ENCODE measurements at regions not wholly inside any gene's neighbourhood (a gene's known extent, or its start where the extent isn't known, plus 50 kb on each side); places are given as distances from the start of the nearest gene placed in this dataset.

DNA sequence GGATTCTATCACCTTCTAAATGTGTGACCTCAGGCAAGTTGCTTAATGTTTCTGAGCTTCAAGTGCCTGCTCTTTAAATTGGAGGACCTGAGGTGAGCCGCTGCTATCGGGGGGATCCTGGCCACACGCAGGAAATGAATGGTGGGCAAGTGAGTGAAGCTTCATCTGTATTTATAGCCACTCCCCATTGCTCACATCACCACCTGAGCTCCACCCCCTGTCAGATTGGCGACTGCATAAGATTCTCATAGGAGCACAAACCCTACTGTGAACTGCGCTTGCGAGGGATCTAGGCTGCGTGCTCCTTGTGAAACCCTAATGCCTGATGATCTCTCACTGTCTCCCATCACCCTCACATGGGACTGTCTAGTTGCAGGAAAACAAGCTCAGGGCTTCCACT lies 158.6 kb upstream of the CCND2 start:
- Mint-ChIP-seq H3K4me1 (peaks cover 10% of the 10 kb centered on the region), H3K27ac (no peak overlapping the region), H3K36me3 (ENCODE audit: low read depth) (no peaks in the 10 kb centered on the region), H3K27me3 (ENCODE audit: insufficient read depth) (peaks cover 48% of the 10 kb centered on the region), H3K4me3 (no peak overlapping the region), H3K9me3 (no peaks in the 10 kb centered on the region)
- Histone ChIP-seq H3K4me1 (ENCODE audit: control insufficient read depth, insufficient read depth, low read length) (no peaks in the 10 kb centered on the region), H3K27me3 (ENCODE audit: control insufficient read depth, insufficient read depth, low read length, poor library complexity, severe bottlenecking) (peaks cover 6% of the 10 kb centered on the region), H3K4me3 (ENCODE audit: low read length) (no peak overlapping the region), H3K27ac (ENCODE audit: low read depth, low read length) (no peak overlapping the region), H3K9me3 (ENCODE audit: control insufficient read depth, low read length) (no peaks in the 10 kb centered on the region), H3K36me3 (ENCODE audit: control insufficient read depth, insufficient read depth, low read length) (no peaks in the 10 kb centered on the region), H3K9ac (ENCODE audit: extremely low read depth, low read length, poor library complexity, severe bottlenecking) (no peak overlapping the region)
- peak; percentile 68 for DNase-seq
- TF ChIP-seq, protein P1, sequence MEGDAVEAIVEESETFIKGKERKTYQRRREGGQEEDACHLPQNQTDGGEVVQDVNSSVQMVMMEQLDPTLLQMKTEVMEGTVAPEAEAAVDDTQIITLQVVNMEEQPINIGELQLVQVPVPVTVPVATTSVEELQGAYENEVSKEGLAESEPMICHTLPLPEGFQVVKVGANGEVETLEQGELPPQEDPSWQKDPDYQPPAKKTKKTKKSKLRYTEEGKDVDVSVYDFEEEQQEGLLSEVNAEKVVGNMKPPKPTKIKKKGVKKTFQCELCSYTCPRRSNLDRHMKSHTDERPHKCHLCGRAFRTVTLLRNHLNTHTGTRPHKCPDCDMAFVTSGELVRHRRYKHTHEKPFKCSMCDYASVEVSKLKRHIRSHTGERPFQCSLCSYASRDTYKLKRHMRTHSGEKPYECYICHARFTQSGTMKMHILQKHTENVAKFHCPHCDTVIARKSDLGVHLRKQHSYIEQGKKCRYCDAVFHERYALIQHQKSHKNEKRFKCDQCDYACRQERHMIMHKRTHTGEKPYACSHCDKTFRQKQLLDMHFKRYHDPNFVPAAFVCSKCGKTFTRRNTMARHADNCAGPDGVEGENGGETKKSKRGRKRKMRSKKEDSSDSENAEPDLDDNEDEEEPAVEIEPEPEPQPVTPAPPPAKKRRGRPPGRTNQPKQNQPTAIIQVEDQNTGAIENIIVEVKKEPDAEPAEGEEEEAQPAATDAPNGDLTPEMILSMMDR (conservative IDR thresholded peaks at IDR 0.05): no peak
- 85 to 87% methylated on average over 3 to 7 of the region's 7 CpGs for WGBS, 2 experiments (ENCODE audit: insufficient coverage in 1 of 2, insufficient read length in 1 of 2)

DNA sequence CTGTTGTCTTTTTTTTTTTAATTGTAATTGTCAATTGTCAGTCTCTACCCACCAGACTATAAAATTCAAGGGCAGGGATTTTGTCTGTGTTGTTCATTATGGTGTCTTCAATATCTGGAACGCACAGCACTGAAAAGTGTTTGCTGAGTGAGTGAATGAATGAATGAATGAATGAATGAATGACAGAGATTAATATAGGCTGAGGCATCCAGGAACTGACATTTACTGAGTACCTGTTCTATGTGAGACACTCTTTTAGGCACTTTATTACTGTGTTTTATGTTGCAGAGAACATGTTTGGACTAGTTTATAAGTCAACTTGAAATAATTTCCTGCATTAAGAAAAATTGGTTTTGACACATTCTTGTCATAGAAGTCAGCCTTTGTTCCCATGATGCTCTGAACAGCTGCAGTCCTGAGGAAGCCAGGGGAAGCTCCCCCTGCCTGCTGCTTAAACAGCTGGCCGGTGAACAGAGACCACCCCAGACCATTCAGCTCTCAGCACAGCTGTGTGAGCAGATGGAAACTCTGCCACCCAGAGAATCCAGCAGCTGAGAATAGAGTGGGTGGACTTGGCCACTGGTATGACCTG lies 160.7 kb upstream of the CCND2 start:
- H3K4me3 ChIP-seq (ENCODE audit: low read length): no peak overlapping the region
- no peak overlapping the region for H3K27ac Mint-ChIP-seq
- no peak for DNase-seq
- H3K9me3 Mint-ChIP-seq: no peaks in the 10 kb centered on the region
- H3K9me3 ChIP-seq (ENCODE audit: control insufficient read depth, low read length): no peaks in the 10 kb centered on the region
- no peak overlapping the region for H3K4me3 Mint-ChIP-seq
- H3K27me3 ChIP-seq (ENCODE audit: control insufficient read depth, insufficient read depth, low read length, poor library complexity, severe bottlenecking): peaks cover 6% of the 10 kb centered on the region
- TF ChIP-seq, protein P1 (conservative IDR thresholded peaks at IDR 0.05): no peak
- WGBS, 2 experiments (ENCODE audit: insufficient coverage in 1 of 2, insufficient read length in 1 of 2): 83 to 92% methylated on average over 1 to 2 of the region's 2 CpGs
- no peak overlapping the region for H3K9ac ChIP-seq (ENCODE audit: extremely low read depth, low read length, poor library complexity, severe bottlenecking)
- peaks cover 10% of the 10 kb centered on the region for H3K4me1 Mint-ChIP-seq
- H3K27ac ChIP-seq (ENCODE audit: low read depth, low read length): no peak overlapping the region
- H3K36me3 ChIP-seq (ENCODE audit: control insufficient read depth, insufficient read depth, low read length): no peaks in the 10 kb centered on the region
- H3K27me3 Mint-ChIP-seq (ENCODE audit: insufficient read depth): peaks cover 32% of the 10 kb centered on the region
- no peaks in the 10 kb centered on the region for H3K4me1 ChIP-seq (ENCODE audit: control insufficient read depth, insufficient read depth, low read length)
- H3K36me3 Mint-ChIP-seq (ENCODE audit: low read depth): no peaks in the 10 kb centered on the region

DNA sequence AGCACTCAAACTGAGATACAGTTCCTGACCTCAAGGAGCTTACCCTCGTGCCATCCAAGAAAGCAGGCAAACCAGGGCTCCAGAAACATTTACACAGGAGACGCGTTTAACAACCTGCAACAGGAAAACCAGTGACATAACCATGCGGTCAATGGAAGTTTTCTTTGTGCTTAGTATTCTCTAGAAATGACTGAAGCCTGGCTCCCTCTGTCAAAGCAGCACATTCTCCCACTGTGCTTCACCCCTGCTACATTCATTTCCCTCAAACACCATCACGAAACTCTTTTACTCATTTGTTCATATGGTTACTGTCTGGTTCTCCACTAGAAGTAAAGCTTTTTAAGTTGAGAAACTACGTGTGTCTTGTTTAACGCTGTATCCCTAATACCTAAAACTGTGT lies 161.3 kb upstream of the CCND2 start:
- Histone ChIP-seq H3K27ac (ENCODE audit: low read depth, low read length) (no peak overlapping the region), H3K4me1 (ENCODE audit: control insufficient read depth, insufficient read depth, low read length) (no peaks in the 10 kb centered on the region), H3K9me3 (ENCODE audit: control insufficient read depth, low read length) (no peaks in the 10 kb centered on the region), H3K36me3 (ENCODE audit: control insufficient read depth, insufficient read depth, low read length) (no peaks in the 10 kb centered on the region), H3K9ac (ENCODE audit: extremely low read depth, low read length, poor library complexity, severe bottlenecking) (no peak overlapping the region), H3K4me3 (ENCODE audit: low read length) (no peak overlapping the region), H3K27me3 (ENCODE audit: control insufficient read depth, insufficient read depth, low read length, poor library complexity, severe bottlenecking) (peaks cover 6% of the 10 kb centered on the region)
- DNase-seq: no peak
- peaks cover 10% of the 10 kb centered on the region for H3K4me1 Mint-ChIP-seq
- WGBS, 2 experiments (ENCODE audit: insufficient coverage in 1 of 2, insufficient read length in 1 of 2): 93 to 97% methylated on average over 6 to 7 of the region's 7 CpGs
- H3K27me3 Mint-ChIP-seq (ENCODE audit: insufficient read depth): peaks cover 28% of the 10 kb centered on the region
- H3K27ac Mint-ChIP-seq: no peak overlapping the region
- H3K9me3 Mint-ChIP-seq: no peaks in the 10 kb centered on the region
- TF ChIP-seq, protein P1 (conservative IDR thresholded peaks at IDR 0.05): no peak
- H3K4me3 Mint-ChIP-seq: no peak overlapping the region
- no peaks in the 10 kb centered on the region for H3K36me3 Mint-ChIP-seq (ENCODE audit: low read depth)

All from endodermal cell (in vitro differentiated cells).